Lower leg skin (tissue), 3 donors: ENCODE measurements at regions not wholly inside any gene's neighbourhood (a gene's known extent, or its start where the extent isn't known, plus 50 kb on each side); places are given as distances from the start of the nearest gene placed in this dataset.

Source experiments
- POLR2A ChIP-seq, 2 donors: fragments of 450-650 bp; IDR thresholded peaks; one replicate each; pipeline ENCODE4 v1.6.1; 2016 to 2017; ENCODE audit warnings: antibody characterized with exemption in 2 of 2, mild to moderate bottlenecking in 1 of 2, moderate library complexity in 1 of 2
- TF ChIP-seq, protein P1 (sequence below), 3 donors: fragments of 450-650 bp; IDR thresholded peaks; one replicate each; pipeline ENCODE4 v1.5.1; 2016; ENCODE audit warnings: antibody characterized with exemption in 3 of 3, mild to moderate bottlenecking in 3 of 3, moderate library complexity in 2 of 3

GRCh38 chr4:31687717-31688342, 967.7 kb downstream of the PCDH7 start:
- TF ChIP-seq, protein P1, sequence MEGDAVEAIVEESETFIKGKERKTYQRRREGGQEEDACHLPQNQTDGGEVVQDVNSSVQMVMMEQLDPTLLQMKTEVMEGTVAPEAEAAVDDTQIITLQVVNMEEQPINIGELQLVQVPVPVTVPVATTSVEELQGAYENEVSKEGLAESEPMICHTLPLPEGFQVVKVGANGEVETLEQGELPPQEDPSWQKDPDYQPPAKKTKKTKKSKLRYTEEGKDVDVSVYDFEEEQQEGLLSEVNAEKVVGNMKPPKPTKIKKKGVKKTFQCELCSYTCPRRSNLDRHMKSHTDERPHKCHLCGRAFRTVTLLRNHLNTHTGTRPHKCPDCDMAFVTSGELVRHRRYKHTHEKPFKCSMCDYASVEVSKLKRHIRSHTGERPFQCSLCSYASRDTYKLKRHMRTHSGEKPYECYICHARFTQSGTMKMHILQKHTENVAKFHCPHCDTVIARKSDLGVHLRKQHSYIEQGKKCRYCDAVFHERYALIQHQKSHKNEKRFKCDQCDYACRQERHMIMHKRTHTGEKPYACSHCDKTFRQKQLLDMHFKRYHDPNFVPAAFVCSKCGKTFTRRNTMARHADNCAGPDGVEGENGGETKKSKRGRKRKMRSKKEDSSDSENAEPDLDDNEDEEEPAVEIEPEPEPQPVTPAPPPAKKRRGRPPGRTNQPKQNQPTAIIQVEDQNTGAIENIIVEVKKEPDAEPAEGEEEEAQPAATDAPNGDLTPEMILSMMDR (IDR thresholded peaks at IDR 0.05), result no peak
- no peak for TF ChIP-seq POLR2A (IDR thresholded peaks at IDR 0.05)
